Embryonic facial prominence (tissue), 1 donor: ENCODE measurements at regions not wholly inside any gene's neighbourhood (a gene's known extent, or its start where the extent isn't known, plus 50 kb on each side); places are given as distances from the start of the nearest gene placed in this dataset.

Experiments used
- DNase-seq: peaks from one replicate; pipeline ENCODE4 v3.0.0-alpha.2; 2016; ENCODE audit errors: extremely low spot score

DNA sequence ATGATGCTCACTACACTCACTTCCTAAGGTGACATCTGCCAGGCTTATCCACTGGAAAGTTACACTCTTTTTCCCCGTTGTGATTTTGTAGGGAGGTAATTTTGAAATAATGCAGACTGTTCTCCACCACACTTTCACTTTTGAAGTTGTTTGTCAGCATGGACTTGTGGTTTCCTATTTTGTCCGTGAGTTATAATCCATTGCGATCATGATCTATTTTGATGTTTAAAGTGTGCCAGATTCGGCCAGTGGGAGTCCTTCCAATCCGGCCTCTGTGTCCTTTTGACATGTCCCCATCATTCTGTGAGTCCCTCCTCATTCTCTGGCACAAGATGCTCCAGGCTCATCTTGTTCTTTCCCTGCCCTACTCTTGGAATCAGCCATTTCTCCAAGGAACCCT lies 211.3 kb upstream of the KLF4 start:
- DNase-seq = no peak

DNA sequence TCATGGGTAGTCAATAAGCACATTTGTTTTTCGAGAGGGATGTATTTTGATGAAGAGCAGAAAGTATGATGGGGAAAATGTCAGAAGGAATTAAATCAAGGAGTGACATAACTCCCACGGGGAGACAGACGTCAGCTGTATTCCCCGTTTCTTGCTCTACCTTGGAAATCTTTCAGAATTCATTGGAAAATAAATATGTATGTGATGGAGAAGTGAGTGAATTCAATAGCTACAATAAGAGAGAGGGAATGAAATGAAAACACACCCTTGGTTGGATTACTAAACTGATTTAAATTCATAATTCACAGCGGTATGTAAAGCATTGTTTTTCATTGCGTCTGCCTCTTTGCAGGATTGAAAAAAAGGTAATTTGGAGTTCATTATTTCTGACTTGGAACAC lies 209.7 kb upstream of the KLF4 start:
- no peak for DNase-seq

DNA sequence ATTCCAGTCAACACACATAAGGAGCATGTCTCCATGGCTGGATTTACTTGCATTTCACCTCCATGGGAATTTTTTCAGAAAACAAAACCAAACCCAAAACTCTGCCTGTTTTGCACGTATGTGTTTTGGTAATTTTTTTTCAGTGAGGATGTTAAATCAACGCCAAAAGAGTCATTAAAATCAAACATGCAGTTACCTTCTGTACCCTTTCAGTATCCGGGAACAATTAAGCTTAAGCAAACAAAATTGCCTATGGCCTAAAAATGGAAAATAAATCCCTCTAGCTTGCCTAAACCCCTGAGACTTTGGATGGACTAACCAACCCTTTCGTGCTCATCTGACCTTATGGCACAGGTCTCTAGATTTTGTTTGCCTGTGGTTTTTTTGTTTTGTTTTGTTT lies 209.2 kb upstream of the KLF4 start:
- DNase-seq = no peak

GRCh38 chr9:107696302-107696701 lies 206.7 kb upstream of the KLF4 start:
- no peak for DNase-seq

DNA sequence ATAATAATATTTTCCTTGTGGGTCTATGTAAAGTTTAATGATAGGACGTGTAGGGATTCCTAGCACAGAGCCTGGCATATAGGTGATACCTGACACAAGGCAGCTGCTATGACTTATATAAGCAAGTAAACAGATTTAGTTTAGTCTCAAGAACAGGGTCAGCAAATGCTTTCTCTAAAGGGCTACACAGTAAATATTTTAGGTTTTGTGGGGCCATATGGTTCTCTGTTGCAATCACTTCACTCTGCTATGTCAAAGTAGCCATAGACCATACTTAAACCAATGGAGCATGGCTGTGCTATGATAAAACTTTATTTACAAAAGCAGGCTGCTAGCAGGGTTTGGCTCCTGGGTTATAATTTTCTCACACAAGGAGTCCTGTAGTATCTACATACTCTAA lies 204.8 kb upstream of the KLF4 start:
- DNase-seq = no peak

DNA sequence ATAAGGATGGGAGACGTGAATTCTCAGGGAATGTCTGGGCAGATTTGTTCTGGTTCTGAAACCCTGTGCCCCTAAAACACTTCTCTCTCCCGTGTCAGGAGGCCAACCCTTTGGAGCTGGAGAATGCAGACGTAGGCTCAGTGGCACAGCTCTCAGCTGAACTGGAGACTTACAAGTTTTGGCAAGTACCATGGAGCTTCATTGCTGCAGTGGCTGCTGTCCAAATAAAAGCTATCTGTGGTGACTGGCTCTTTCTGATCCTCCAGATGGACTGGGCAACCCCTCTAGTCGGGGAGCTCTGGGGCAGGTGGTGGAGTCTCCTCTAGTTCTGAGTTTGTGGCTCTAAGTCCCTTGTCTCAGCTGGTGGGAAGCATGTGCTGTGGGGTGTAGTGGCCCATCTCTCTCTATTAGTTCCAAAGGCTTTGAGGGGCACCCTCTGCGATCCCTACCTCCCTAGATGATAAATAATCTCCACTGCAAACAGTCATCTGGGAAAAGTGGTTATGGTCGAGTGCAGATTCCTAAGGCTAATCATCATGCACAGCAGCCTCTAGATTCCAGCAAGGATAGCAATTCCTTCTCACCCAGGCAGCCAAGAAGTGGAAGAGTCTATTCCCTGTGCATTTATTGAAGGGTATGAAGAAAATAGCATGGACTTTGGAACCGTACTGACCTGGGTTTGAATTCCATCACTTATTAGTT lies 204.2 kb upstream of the KLF4 start:
- no peak for DNase-seq

- no peak for DNase-seq
These were observed 202.1 kb upstream of the KLF4 start for GRCh38 chr9:107691664-107692063.

GRCh38 chr9:107690021-107690420 lies 200.5 kb upstream of the KLF4 start:
- no peak for DNase-seq

DNA sequence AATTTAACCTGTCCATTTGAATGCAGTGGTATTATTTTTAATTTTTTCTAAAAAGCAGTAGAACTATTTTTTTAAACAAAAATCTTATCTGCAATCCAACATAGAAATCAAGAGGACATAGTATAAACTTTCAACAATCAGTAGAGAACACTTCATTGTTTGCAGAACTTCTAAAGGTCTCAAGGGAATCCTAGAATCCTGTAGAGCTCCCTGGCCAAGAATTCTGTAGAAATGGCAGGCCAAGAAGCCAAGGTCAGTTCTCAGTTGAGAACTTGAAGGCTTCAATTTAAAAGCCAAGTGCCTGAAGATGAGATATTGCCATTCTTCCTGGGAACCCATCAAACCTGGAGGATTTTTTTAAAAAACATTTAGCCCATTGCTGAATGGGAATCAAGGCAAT lies 199.2 kb upstream of the KLF4 start:
- no peak for DNase-seq

DNA sequence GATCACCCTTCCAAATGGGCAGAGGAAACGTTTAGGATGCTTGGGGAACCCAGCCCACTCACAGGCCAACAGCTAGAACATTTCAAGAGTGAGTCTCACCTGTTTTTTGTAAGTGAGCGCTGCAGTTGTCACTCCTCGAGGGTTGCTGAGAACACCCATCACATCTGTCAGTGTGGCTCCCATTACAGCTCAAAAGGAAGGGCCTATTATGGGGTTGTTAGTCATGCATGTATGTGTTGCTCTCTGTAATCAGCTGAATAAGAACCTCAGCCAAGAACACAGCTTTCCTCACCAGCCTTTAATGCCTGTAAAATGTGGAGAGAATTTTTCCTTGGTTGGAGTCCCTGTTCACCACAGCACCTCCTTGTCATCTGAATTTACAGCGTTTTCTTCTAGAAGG lies 196.3 kb upstream of the KLF4 start:
- no peak for DNase-seq

GRCh38 chr9:107685376-107685775 lies 195.8 kb upstream of the KLF4 start:
- DNase-seq = no peak

DNA sequence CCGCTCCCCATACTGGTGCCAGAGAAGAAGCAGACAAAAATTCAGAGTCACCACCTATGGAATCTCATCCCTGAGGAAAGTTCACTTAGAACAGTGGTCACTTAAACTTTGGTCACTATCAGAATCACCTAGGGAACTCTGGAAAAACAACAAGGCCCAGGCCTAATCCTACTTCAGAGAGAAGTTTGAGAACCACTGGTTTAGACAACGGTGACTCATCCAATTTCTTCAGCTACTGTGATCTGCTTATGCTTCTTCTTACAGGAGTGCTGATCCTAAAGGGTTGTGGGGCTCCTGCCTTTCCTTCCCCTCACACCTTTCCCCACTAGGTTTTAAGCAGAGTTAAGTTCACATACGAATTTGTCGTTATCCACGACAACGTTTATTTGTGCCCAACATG lies 194.7 kb upstream of the KLF4 start:
- DNase-seq = no peak

GRCh38 chr9:107683566-107683965 lies 194.0 kb upstream of the KLF4 start:
- no peak for DNase-seq

GRCh38 chr9:107681988-107682387 lies 192.4 kb upstream of the KLF4 start:
- DNase-seq = no peak

GRCh38 chr9:107675351-107676259 lies 186.0 kb upstream of the KLF4 start:
- DNase-seq = no peak

DNA sequence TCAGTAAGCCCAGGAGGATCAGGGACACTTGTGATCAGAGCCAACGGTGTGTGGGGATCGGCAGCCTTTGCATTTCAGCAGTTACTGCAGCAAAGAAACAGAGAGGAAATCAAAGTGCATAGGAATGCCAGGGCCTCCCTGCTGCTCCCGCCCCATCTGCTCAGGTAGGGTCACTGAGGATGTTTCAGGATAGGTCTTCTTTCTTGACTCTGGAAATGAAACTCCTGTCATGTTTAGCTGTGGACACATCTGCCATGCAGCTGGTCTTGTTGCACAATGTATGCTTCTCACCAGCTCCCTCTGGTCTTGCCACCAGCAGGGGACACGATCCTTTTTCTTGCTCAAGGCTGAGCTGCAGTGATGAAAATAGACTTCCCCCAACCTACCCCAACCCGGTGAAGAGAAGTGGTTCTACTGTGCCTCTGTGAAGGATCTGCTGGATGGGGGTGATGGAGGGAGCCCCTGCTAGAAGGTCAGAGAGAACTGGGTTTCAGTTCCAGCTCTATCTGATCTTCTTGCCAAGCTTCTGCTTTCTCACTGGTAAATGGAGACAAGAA lies 185.2 kb upstream of the KLF4 start:
- no peak for DNase-seq

DNA sequence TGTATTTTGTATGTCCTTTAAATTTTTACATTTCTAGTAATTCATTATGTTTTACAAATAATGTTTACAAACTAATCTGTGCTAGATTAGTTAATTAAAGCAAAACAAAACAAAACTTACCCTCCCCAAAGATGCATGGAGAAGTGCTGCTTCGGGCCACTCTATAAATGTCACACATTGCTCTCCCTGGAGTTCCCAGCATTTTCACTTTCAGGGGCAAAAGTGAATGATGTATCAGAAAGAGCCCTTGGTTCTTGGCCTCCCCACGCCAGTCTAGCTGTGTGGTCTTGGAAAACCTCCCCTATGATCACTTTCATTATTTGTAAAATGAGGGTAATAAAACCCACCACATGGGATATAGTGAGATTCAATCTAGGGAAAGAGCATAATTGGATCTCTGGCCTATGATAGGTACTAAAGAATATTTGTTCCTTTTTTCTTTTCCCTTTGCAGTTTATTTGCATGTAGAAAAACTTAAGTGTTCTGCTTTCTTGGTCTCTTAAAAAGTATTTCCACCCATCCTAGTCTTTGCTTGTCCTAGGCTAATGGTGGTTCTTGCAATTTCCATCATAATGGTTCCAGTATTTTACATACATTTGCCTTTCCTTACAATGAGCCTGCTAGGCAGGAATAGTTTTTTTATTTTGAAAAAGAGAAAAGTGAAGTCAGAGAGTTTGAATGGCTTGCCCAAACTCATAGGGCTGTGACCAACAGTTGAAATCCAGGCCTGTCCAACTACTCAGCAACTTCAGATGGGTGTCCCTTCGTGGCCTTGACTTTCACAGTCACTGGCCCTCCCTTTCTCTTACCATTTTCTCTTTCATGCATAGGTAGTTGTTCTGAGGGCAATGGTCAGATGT lies 184.5 kb upstream of the KLF4 start:
- DNase-seq = no peak

GRCh38 chr9:107671588-107671987 lies 182.0 kb upstream of the KLF4 start:
- DNase-seq = no peak

- no peak for DNase-seq
These were observed 179.9 kb upstream of the KLF4 start for GRCh38 chr9:107669422-107669821.

- no peak for DNase-seq
These were observed 177.9 kb upstream of the KLF4 start for GRCh38 chr9:107667231-107668070.

DNA sequence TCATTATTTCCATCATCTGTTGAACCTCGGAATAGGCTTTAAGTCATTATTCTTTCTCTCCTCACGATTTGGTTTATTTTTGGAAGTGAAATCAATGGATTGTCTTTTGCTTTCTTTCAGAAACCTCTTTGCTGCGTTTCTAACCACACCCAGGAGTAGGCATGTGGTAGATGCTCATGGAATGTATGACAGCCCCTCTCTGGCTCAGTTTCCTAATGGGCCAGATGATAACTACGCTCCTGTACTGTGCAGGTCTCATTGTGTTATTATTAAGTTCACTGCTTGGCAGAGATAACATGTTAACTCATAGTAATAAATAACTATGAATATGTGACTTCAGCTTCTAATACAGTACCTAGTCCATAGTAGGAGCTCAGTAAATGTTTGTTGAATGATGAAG lies 175.5 kb upstream of the KLF4 start:
- no peak for DNase-seq
